Astrocyte of the spinal cord (primary cell): ENCODE measurements at regions not wholly inside any gene's neighbourhood (a gene's known extent, or its start where the extent isn't known, plus 50 kb on each side); places are given as distances from the start of the nearest gene placed in this dataset.
"Not testable (repeated sequence)": the region's sequence is repeated elsewhere in the genome, so short reads cannot be mapped to it uniquely, and the experiment has no call there.

ENCODE experiments used
- DNase-seq: peaks from one replicate; pipeline ENCODE4 v3.0.0; 2011; ENCODE audit warnings: low read depth, low spot score
- H3K4me3 ChIP-seq: 2 replicates; pipeline ENCODE4 v1.5.1; 2011; ENCODE audit warnings: low read depth, mild to moderate bottlenecking, low read length, moderate library complexity
- in situ Hi-C: cut with HindIII; loops from 2 replicates; pipeline ENCODE4 v1.10.0; 2017; ENCODE audit warnings: low sequenced_read_pairs
- TF ChIP-seq, protein P1 (sequence below): IDR thresholded peaks from 2 replicates; pipeline ENCODE4 v1.5.1; 2012; ENCODE audit warnings: low read depth, mild to moderate bottlenecking, low read length, inconsistent platforms

DNA sequence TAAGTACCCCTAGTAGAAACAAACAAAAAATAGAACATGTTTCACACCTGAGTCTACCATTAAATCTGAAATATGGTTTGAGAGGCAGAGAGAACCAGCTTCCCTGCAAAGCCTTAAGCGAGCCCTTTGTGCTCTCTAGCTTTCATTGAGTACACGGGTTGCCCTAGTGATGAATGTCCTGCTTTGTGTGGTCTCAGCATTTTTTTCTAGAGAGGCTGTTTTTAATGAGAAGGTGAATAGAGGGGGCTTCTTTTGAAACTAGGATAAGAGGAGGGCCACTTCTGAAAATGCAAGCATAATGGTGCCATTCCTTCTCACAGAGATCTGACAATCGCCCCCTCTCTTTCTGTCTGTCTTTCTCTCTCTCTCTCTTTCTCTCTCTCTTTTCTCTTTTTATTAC lies 131.3 kb downstream of the MACIR start:
- in situ Hi-C loops: no loop called here
- TF ChIP-seq, protein P1, sequence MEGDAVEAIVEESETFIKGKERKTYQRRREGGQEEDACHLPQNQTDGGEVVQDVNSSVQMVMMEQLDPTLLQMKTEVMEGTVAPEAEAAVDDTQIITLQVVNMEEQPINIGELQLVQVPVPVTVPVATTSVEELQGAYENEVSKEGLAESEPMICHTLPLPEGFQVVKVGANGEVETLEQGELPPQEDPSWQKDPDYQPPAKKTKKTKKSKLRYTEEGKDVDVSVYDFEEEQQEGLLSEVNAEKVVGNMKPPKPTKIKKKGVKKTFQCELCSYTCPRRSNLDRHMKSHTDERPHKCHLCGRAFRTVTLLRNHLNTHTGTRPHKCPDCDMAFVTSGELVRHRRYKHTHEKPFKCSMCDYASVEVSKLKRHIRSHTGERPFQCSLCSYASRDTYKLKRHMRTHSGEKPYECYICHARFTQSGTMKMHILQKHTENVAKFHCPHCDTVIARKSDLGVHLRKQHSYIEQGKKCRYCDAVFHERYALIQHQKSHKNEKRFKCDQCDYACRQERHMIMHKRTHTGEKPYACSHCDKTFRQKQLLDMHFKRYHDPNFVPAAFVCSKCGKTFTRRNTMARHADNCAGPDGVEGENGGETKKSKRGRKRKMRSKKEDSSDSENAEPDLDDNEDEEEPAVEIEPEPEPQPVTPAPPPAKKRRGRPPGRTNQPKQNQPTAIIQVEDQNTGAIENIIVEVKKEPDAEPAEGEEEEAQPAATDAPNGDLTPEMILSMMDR: no peak
- H3K4me3 ChIP-seq: no peak overlapping the region
- no peak for DNase-seq

DNA sequence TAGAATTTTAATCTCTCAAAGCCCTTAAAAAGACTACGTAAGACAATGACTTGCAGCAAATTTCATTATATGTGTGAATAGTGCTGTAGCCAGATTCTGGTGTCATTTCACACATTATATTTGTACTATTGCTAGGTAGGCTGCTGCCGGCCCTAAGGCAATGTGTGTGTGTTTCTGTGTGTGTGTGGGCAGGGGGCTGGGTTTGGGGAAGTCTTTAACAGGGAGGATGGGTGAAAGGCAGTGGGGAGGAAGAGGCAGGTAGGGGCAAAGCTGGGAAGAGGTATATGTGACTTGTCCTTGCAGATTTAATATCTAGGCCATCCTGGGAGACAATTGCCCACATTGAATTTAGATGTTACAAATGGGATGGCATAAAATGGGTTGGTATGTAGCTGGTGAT lies 130.8 kb downstream of the MACIR start:
- in situ Hi-C loops: no loop called here
- H3K4me3 ChIP-seq: no peak overlapping the region
- DNase-seq: no peak
- TF ChIP-seq, protein P1: no peak

DNA sequence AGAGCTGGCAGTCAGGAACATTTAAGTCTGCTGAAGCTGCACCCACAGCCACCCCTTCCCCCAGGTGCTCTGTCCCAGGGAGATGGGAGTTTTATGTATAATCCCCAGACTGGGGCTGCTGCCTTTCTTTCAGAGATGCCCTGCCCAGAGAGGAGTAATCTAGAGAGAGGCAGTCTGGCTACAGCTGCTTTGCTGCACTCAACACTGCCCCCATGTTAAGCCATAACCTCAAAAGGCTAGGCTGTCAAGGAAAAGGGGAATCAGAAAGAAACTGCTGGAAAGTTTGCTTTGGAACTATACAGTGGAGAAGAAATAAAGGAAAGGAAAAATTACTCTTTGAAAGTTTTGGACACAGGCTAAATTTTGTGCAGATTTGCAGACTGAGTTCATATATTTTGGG lies 127.2 kb downstream of the MACIR start:
- TF ChIP-seq, protein P1: no peak
- DNase-seq: no peak
- H3K4me3 ChIP-seq: no peak overlapping the region
- in situ Hi-C loops: no loop called here

DNA sequence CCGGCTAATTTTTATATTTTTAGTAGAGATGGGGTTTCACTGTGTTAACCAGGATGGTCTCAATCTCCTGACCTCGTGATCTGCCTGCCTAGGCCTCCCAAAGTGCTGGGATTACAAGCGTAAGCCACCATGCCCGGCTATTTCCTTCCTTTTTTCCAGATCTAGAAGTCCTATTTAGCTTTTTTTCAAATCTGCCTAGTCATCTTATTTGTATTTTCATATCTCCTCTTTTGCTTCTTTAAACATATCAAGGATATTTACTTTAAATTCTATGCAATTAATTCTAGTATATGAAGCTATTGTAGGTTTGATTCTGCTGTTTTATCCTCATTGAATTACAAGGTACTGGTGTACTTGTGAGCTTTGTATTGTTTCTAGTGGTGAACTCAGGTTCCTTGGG lies 119.1 kb downstream of the MACIR start:
- DNase-seq, in situ Hi-C loops: not testable (repeated sequence)

DNA sequence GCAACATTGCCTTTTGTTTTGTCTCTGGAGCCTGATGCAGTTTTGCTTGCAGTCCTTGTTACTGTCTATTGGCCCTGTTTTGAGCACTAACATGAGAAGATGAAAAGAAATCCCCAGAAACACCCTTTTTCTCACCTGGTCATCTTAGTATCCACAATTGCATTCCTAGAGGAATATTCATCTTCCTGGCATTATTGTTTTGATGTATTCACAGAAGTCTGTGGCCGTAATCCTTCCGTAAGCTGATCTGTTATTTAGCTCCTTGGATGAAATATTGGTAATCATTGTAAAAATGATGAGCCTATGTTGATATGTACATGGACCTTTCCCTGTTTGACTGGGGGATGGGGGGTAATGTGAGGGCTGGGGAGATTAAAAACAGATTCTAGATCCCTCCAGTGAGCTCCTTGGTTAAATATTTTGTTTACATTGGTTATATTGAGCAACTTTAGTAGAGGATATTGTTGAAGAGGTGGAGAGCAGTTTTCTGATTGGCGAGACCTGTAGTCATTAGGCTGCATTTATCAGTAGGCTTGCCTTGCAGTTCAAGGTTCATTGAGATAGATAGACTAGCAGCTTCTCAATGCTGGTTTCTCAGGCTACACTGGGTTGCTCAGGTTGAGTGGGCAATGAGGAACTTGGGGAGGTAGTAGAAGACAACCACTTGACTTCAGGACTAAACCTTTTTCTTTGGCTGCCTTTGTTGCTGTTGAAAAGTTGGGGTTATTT lies 117.5 kb downstream of the MACIR start:
- no peak for DNase-seq
- H3K4me3 ChIP-seq: no peak overlapping the region
- in situ Hi-C loops: no loop called here
- TF ChIP-seq, protein P1: no peak

More for the DNA sequence above, 119.1 kb downstream of the MACIR start:
- not testable (repeated sequence) for H3K4me3 ChIP-seq

DNA sequence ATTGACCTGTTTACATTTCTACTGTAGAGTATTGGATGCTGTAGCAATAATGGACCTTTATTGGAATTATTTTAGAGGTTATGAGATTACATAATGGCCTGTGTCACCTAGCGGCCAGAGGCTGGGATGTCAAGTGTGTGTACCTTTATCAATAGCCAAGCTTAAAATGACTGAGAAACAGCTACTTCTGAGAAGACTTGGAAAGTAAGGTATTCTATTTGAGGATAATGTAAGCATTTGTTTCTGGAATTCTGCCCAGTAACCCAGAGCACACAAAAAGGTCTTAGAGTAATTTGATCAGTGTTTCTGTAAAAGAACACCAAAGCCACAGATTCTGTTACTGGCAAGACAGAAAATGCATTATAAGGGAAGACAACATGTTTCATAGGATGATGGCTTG lies 116.8 kb downstream of the MACIR start:
- in situ Hi-C loops: no loop called here
- no peak overlapping the region for H3K4me3 ChIP-seq
- DNase-seq: peak; percentile 88
- TF ChIP-seq, protein P1: no peak

DNA sequence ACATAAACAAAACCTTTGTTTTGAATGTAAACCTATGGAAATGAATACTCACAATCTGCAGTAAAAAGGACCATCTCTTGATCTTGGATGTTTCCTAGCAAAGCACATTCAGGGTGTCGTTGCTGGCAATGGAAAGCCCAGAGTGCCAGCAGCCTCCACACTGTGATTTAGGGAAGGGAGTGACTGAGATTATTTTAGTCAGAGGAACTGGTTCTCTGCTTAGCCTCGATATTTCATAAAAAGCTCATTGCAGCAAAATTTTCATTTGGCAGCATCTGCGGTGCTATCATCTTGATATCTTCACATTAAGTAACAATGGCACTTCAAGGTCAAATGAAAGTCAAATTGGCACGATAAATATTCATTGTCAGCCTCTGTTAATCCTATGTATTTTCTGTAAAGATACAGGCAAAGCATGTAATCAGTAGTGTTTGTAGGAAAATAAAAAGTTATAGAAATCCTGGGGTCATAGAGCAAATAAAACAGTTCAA lies 116.0 kb downstream of the MACIR start:
- in situ Hi-C loops: no loop called here
- no peak overlapping the region for H3K4me3 ChIP-seq
- TF ChIP-seq, protein P1: no peak
- DNase-seq: no peak
